ENCODE measurements at regions not wholly inside any gene's neighbourhood (a gene's known extent, or its start where the extent isn't known, plus 50 kb on each side); places are given as distances from the start of the nearest gene placed in this dataset.

- WGBS (ENCODE audit: low lambda C conversion rate) = 53% methylated on average over 2 of the region's 2 CpGs
- CTCF ChIA-PET = no interaction called here
These were observed 363.3 kb downstream of the TNS1 start for GRCh38 chr2:217639481-217639880.

More at GRCh38 chr2:217639481-217639880, 363.3 kb downstream of the TNS1 start:
- no peaks in the 10 kb centered on the region for H3K36me3 ChIP-seq (replicated peaks in 1 of 2; ENCODE audit: control insufficient read depth in 1 of 2, insufficient read depth in 2 of 2, low read length in 1 of 2)
- no peaks in the 10 kb centered on the region for H3K9me3 ChIP-seq
- no peaks in the 10 kb centered on the region for H3K79me2 ChIP-seq (ENCODE audit: insufficient read depth)
- POLR2A ChIA-PET = no interaction called here
- H3K4me2 ChIP-seq = no peak overlapping the region
- no peaks in the 10 kb centered on the region for H4K20me1 ChIP-seq (ENCODE audit: insufficient read depth)
- no peaks in the 10 kb centered on the region for H3K9me2 ChIP-seq
- H3K9ac ChIP-seq = no peak overlapping the region
- no peak for DNase-seq
- no peak overlapping the region for H2AFZ ChIP-seq (ENCODE audit: low read depth)
- no peak overlapping the region for H3K4me3 ChIP-seq (ENCODE audit: low read depth in 2 of 2, low read length in 1 of 2)
- H3K4me1 ChIP-seq (ENCODE audit: control insufficient read depth in 1 of 2, insufficient read depth in 2 of 2, low read depth in 1 of 2, low read length in 1 of 2) = peaks cover 0 to 21% of the 10 kb centered on the region in 2 experiments; a peak in 2 of 4 replicates
- H3K27me3 ChIP-seq (ENCODE audit: insufficient read depth) = no peaks in the 10 kb centered on the region
- H3F3A ChIP-seq (replicated peaks; ENCODE audit: insufficient read depth) = no peaks in the 10 kb centered on the region
- no peak overlapping the region for H3K27ac ChIP-seq (ENCODE audit: low read depth in 2 of 2, low read length in 1 of 2)
- TF ChIP-seq RAD21 (IDR thresholded peaks at IDR 0.05; ENCODE audit: low read length) (no peak), FOXM1 (IDR thresholded peaks at IDR 0.05; ENCODE audit: low read depth) (no peak), GABPA (IDR thresholded peaks at IDR 0.05; ENCODE audit: low read depth) (no peak), ELF1 (IDR thresholded peaks at IDR 0.05) (no peak), EP300 (IDR thresholded peaks at IDR 0.05; ENCODE audit: borderline replicate concordance in 1 of 2, low read depth in 1 of 2, low read length in 1 of 2) (no peak), FOXJ3 (CRISPR knock-in tag; IDR thresholded peaks at IDR 0.05) (no peak), MEF2A (IDR thresholded peaks at IDR 0.05; ENCODE audit: borderline replicate concordance, low read depth) (no peak), MAX (IDR thresholded peaks at IDR 0.05; ENCODE audit: low read depth) (no peak), RXRA (IDR thresholded peaks at IDR 0.05; ENCODE audit: borderline replicate concordance, low read depth) (no peak), JUND (IDR thresholded peaks at IDR 0.05) (no peak), RCOR1 (IDR thresholded peaks at IDR 0.05; ENCODE audit: low read length) (no peak), FOSL2 (IDR thresholded peaks at IDR 0.05; ENCODE audit: borderline replicate concordance, low read depth) (no peak), CTCF (IDR thresholded peaks at IDR 0.05) (no peak), TCF12 (IDR thresholded peaks at IDR 0.05) (no peak), SMC3 (IDR thresholded peaks at IDR 0.05; ENCODE audit: low read depth, low read length) (no peak), CHD2 (IDR thresholded peaks at IDR 0.05; ENCODE audit: low read length, partially characterized antibody) (no peak), ZBTB33 (IDR thresholded peaks at IDR 0.05; ENCODE audit: borderline replicate concordance, low read depth) (no peak), NFIC (IDR thresholded peaks at IDR 0.05; ENCODE audit: borderline replicate concordance) (no peak), RFX5 (IDR thresholded peaks at IDR 0.05; ENCODE audit: low read length) (no peak), PBX3 (IDR thresholded peaks at IDR 0.05) (no peak)
